PC-3 (cell line): ENCODE measurements at regions not wholly inside any gene's neighbourhood (a gene's known extent, or its start where the extent isn't known, plus 50 kb on each side); places are given as distances from the start of the nearest gene placed in this dataset.

Source experiments
- CTCF ChIP-seq: fragments of 300-600 bp; sonication (generic); conservative IDR thresholded peaks from 2 replicates; pipeline ENCODE4 v1.5.1; 2017; ENCODE audit warnings: antibody characterized with exemption, low read depth, mild to moderate bottlenecking, low read length
- EZH2 ChIP-seq: fragments of 300-600 bp; sonication (generic); IDR thresholded peaks from one replicate; pipeline ENCODE4 v1.6.1; 2017; ENCODE audit warnings: antibody characterized with exemption, mild to moderate bottlenecking, low read length; ENCODE audit not compliant: unreplicated experiment
- EZH2phosphoT487 ChIP-seq: fragments of 300-600 bp; sonication (generic); IDR thresholded peaks from 2 replicates; pipeline ENCODE4 v1.6.1; 2018; ENCODE audit warnings: mild to moderate bottlenecking, antibody characterized with exemption, low read length, borderline replicate concordance

DNA sequence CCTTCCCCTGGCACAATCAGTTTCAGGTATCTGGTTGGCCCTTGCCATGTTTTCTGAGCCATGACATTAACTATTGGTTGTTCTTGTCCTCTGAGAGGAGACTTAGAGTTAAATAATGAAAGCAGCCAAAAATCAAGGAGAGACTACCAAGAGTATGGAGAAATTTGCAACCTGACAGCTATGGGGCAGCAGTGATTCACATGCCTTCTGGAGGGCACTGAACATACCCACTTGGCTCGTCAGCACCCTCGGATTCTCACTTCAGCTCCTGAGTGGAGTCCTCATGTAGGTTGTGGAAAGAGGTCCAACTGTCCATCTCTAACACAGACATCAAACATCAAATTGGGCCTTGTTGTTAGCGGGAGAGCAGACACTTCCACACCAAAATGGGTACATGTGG, 265.6 kb downstream of the EBLN2 start:
- no peak for TF ChIP-seq CTCF
- TF ChIP-seq EZH2, result no peak
- no peak for TF ChIP-seq EZH2phosphoT487
